LHCN-M2 (cell line): ENCODE measurements at regions not wholly inside any gene's neighbourhood (a gene's known extent, or its start where the extent isn't known, plus 50 kb on each side); places are given as distances from the start of the nearest gene placed in this dataset.
A peak's percentile ranks its signal among the peaks of the same experiment; 100 is the strongest.

Experiments used
- DNase-seq: peaks from one replicate; pipeline ENCODE4 v3.0.0-alpha.2; 2012; ENCODE audit warnings: low read depth

DNA sequence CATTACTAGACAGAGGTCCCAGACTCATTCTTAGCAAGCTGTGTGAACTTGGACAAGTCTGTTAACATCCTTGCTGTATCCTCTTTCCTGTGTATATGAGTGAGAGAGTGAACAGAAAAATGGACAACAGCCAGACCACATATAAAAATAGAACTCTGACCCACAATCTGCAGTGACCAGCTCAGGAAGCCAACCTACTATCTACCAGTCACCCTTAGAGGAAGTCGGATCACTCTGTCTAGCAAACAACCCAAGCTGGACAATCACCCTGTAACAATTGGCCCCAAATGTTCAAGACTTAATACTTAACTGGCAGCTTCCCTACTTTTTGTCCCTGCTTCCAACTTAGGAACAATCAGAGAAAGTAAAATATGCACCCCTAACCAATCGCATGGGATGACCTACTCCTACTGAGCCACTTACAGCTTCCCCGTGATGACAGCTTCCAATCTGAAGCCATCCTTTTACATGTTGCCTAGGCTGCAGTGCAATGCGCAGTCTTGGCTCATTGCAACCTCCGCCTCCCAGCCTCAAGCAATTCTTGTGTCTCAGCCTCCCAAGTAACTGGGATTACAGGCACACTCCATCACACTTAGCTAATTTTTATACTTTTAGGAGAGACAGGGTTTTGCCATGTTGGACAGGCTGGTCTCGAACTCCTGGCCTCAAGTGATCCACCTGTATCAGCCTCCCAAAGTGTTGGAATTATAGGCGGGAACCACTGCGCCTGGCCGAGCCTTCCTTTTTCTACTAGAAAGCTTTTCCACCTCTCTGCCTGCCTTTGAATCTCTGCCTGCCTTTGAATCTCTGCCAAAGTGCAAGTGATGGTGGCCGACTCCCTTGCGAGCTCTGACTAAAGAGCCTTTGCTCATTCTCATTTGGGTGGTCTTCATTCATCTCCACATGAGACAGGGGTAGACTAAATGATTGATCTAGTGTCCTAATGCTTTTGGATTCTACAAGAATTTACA lies 158.3 kb upstream of the NDUFV2 start:
- peak; percentile 87 for DNase-seq

DNA sequence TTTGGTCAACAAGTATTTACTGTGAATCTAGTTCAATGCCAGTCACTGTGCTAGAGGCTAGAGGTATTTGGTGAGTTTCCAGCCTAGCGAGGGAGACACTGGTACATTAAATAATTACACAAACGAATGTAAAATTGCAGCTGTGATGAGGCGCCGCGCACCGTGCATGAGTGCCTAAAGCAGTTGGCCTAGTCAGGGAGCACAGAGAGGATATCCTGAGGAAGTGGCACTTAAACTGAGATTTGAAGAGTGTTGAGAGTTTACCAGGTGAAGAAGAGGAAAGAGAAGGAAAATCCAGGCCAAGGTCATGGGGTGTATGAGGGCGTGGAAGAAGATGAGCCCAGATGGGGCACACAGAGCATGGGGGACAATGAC lies 157.6 kb upstream of the NDUFV2 start:
- no peak for DNase-seq

- no peak for DNase-seq
These were observed 157.0 kb upstream of the NDUFV2 start for GRCh38 chr18:8945514-8945913.

- DNase-seq: peak; percentile 97
These were observed 156.2 kb upstream of the NDUFV2 start for GRCh38 chr18:8946066-8946838.

- DNase-seq: no peak
These were observed 154.9 kb upstream of the NDUFV2 start for GRCh38 chr18:8947566-8947965.

DNA sequence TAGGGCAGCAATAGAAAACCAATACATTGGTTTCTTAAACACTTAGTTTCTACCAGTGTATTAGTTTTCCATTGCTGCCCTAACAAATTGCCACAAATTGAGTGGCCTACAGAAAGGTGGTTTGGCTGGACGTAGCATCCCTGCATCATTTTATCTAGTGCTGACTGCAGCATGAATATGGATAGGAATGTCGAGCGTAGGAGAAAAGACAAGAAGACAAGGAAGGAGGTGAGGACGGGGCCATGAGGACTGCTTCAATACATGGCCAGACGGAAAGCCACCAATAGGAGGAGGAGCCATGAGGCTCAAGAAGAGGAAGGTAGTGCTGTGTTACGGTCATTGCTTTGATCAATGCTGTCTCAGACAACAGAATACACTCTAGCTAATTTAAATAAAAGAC lies 154.5 kb upstream of the NDUFV2 start:
- DNase-seq: no peak

DNA sequence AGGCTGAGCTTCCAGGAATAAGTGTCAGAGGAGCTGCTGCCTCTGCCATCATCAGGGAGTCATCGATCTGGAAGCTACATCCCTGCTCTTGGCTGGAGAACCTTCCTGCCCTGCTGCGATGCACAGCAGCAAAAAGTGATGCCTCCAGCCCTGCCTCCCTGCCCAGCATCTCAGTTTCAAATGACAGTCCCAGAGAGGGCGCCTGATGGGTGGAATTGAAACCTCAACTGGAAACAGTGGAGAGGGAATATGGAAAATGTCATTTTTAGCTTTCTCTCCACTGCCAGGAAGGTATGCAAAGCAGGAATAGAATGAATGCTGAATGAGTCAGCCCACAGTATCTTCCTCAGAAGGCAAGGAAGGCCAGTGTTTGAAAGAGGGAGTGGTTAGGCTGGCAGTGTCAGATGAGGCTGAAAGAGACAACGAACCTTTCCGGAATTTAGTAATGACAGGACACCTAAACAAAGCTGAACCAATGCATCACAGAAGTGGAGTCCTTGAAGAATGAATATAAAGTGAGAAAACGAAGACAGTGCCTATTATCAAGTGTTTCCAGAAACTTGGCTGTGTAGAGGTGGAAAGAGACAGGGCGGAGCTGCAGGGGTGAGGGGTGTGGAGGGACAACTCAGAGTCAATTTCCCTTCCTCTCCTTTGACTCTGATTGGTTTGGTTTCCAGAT lies 153.9 kb upstream of the NDUFV2 start:
- DNase-seq: peak; percentile 90

- peak; percentile 67 for DNase-seq
These were observed 153.3 kb upstream of the NDUFV2 start for GRCh38 chr18:8949206-8949605.

- DNase-seq: no peak
These were observed 151.0 kb upstream of the NDUFV2 start for GRCh38 chr18:8951491-8951890.

DNA sequence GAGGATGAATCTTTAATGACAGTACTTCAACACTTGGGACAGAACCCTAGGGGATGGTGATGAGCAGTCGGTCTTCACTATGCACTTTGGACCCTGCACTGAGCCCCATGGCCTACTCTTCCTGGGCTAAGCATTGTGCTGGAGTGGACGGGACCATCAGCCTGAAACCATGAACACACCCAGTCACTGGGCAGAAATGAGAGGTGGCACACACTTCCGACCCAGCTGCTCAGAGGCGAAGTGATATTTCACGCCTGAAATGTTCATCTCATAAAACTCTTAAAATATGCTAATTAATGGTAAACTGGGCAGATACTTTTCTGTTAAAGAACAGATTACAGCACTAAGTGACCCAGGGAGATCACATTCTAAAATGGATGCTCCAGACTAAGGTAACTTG lies 150.3 kb upstream of the NDUFV2 start:
- DNase-seq: no peak

DNA sequence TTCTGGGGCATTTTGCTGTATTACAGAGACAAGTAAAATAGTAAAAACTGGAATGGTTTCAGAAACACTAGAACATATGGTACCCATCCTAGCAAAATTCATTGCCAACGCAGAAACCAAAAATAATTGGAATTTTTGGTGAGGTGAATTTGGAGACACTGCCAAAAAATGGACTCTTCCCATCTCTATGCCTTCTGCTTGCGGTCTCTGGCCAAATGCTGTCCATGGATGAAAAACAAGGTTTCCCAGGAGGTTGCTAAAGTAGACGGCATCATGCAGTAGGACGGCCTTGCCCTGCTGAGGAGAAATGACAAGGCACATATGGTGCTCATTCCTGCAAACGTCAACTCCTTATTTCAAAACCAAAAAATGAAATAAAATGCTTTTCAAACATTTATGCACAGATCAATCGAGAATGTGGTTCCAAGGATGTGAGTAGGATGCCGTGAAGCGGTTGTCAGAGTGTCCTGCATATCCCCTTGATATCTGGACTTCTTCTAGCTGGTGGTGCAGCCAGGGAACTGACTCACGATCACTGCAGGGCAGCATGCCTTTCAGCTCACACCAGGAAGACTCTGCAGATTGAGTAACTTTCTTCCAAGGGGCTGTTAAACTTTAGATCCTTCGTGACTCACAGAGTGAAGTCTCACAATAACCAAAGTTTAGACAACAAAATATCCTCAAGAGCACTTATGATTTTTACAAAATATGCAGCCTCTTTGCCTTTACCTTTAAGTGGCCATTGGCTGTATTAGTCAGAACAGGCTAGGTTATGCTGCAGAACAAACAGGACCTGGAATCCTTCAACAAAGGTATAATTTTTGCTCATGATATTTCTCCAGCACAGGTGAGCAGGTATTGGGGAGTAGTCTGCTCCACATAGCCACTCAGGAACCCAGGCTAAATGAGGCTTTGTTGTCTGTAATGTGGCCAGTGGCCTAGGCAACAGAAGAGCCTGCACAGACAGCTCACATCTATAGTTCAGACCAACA lies 149.4 kb upstream of the NDUFV2 start:
- peak; percentile 68 for DNase-seq

DNA sequence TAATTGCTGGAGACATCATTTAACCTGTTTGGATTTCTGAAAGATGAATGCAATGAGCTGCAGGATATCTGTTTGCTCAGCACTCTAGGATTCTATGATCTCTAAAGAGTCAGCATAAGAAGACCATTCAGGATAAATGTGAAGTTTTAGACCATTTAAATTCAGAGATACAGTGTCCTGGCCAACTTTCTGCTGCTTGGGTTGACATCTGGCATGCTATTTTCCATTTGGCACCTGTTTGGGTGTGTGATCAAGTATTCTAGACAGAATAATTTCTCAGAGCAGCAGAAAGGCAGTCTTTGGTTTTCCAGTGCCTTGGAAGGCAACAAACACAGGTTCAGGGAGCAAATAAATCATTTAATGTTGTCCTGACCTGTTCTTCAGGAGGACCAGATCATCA lies 144.8 kb upstream of the NDUFV2 start:
- DNase-seq: no peak

DNA sequence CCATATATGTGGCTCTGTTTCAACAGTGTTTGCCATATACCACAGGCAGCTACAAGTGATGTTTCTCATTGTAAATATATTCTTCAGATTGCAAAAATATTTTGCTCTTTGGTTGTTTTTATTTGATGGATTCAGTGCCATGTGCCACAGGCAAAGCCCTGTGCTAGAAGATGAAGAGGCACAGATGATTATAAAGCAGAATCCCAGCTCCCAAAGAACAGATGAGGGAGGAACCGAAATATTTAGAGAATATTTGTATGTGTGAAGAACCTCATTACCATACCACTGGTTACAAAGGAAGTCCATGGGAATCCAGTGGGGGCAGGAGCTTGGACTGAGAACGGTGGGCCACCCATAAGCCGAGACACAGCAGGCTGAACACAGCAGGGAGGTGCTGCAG lies 143.8 kb upstream of the NDUFV2 start:
- no peak for DNase-seq

- DNase-seq: no peak
These were observed 142.9 kb upstream of the NDUFV2 start for GRCh38 chr18:8959551-8960135.

DNA sequence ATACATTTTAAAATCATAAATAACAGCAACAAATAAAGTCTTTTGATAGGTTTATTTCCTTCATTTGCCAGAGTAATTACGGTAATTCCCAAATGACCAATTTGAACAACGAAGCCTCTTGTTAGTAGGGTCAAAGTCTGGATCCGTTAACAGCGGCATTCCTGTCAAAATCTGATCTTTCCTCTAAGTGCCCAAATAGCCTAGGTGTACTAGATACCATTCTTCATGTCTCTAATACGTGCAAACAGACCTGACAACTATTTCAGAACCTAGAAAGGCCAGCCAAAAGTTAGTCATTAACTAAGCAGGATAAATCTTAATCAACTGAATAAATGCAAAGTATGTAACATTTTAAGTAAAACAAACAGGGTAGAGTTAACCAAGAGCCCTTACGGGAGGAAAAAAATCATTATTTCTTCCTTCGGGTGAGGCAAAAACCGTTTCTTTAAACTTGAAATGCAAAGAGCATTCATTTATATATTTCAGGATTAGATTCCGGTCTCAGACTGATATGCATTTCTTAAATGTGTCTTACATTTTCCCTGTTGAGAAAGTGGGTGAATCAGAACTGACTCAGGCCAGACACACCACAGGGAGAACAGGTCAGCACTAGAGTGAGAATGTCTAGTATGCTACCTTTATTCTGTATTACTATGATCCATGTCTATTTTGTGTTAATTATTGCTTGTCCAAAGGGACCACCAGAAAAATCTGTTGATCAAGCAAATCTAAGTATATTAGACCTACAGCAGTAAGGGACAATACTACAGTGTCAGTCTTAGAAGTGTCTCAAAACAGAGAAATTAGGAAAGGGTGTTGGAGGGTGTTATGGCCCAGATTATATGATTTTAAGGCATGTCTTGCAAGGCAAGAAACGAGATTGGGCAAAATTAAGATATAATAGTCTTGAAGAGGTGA lies 141.5 kb upstream of the NDUFV2 start:
- DNase-seq: peak; percentile 67

- no peak for DNase-seq
These were observed 140.2 kb upstream of the NDUFV2 start for GRCh38 chr18:8962192-8962779.

GRCh38 chr18:8962855-8963635 lies 139.5 kb upstream of the NDUFV2 start:
- no peak for DNase-seq

DNA sequence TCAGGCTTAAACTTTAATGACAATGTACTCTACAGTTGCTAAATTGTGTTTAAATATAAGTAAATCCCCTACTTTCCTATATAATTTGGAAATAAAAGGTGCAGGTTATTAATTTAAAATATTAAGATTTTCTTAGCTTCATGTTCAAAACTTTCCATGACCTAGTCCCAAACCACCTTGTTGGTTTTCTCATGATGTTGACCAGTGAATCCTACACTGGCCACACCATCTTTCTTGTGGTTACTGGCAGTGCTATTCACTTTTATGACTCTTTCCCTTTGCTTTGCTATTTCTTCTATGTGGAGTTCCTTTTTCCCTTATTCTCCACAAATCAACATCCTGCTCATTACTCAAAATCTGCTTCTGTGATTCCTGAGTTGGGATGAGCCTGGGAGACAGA lies 138.6 kb upstream of the NDUFV2 start:
- no peak for DNase-seq
